ENCODE measurements at regions not wholly inside any gene's neighbourhood (a gene's known extent, or its start where the extent isn't known, plus 50 kb on each side); places are given as distances from the start of the nearest gene placed in this dataset.

DNA sequence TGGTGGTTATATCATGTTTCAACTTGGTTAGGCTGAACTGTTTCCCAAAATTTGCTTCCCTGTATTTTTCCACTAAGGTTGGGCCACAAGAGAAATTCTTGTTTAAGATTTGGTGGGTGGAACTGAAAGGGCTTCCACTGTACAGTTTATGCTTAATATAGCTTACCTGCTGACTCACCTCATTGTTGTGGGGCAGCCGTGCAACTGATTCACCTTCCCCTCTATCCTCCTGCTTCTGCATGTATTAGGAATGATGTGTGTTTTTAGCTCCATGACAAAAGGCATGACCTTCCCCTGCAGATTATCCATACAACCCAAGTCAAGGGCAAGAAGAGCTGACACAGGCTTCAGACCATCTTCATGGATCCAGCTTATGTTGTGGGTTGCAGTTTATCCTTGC is 98.4 kb upstream of the GULP1 start:
- BruUV-seq (replicated peaks), result no TSS peak
- H3K9me3 ChIP-seq (ENCODE audit: low read depth, low read length, poor library complexity, severe bottlenecking), result no peaks in the 10 kb centered on the region
- ChIA-PET POLR2A (ENCODE audit: low non-redundant PET) (no interaction called here), CTCF (no interaction called here)
- H3K36me3 ChIP-seq (ENCODE audit: insufficient read depth, low read length, poor library complexity, severe bottlenecking), result no peaks in the 10 kb centered on the region
- no peak overlapping the region for H3K27ac ChIP-seq (ENCODE audit: low read depth, low read length, poor library complexity, severe bottlenecking)
- H3K4me3 ChIP-seq (ENCODE audit: low read depth, low read length, poor library complexity, severe bottlenecking), result no peak overlapping the region
- H3K27me3 ChIP-seq (replicated peaks; ENCODE audit: insufficient read depth, low read depth, low read length, poor library complexity), result no peaks in the 10 kb centered on the region
- intact Hi-C loops (cut with micrococcal nuclease; ENCODE audit: unreplicated experiment), result no loop called here
- TF ChIP-seq EZH2 (IDR thresholded peaks at IDR 0.05; ENCODE audit: borderline replicate concordance, low read depth, low read length, poor library complexity, severe bottlenecking), result no peak
- TF ChIP-seq, protein P1, sequence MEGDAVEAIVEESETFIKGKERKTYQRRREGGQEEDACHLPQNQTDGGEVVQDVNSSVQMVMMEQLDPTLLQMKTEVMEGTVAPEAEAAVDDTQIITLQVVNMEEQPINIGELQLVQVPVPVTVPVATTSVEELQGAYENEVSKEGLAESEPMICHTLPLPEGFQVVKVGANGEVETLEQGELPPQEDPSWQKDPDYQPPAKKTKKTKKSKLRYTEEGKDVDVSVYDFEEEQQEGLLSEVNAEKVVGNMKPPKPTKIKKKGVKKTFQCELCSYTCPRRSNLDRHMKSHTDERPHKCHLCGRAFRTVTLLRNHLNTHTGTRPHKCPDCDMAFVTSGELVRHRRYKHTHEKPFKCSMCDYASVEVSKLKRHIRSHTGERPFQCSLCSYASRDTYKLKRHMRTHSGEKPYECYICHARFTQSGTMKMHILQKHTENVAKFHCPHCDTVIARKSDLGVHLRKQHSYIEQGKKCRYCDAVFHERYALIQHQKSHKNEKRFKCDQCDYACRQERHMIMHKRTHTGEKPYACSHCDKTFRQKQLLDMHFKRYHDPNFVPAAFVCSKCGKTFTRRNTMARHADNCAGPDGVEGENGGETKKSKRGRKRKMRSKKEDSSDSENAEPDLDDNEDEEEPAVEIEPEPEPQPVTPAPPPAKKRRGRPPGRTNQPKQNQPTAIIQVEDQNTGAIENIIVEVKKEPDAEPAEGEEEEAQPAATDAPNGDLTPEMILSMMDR (conservative IDR thresholded peaks at IDR 0.05; ENCODE audit: low read depth, low read length), result no peak
- no peaks in the 10 kb centered on the region for H3K4me1 ChIP-seq (ENCODE audit: insufficient read depth, low read length, poor library complexity, severe bottlenecking)
- DNase-seq (ENCODE audit: low spot score), result no peak

DNA sequence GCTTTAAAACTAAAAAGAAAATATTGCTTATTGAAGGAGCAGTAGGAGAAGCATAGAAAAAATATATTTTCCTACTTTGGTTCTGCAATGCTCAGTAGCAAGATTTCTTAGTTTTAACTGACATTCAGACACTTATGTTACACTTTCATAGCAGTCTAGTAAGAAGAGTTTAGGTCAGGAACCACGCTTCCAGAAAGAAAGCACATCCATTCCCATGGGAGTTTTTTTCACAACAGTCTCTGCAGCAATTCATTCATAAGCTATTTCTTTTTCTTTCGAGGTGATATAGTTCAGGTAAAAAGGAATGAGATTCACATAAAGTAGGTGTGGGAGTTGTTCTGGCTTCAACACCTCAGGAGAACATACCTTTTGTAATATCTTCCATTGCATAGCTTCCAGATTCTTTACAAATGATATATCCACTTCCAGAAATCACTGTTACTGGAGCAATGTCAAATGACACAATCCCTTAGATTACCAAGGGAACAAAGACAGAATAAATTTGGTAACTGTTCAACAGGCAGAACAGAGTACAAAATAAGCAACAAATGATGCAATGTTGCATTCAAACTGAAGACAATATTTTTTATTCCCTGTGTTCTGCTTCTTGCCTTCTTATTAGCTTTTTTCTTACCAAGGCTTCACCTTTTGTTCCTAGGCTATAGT is 95.2 kb upstream of the GULP1 start:
- H3K4me1 ChIP-seq (ENCODE audit: insufficient read depth, low read length, poor library complexity, severe bottlenecking), result no peaks in the 10 kb centered on the region
- intact Hi-C loops (cut with micrococcal nuclease; ENCODE audit: unreplicated experiment), result no loop called here
- H3K4me3 ChIP-seq (ENCODE audit: low read depth, low read length, poor library complexity, severe bottlenecking), result no peak overlapping the region
- ChIA-PET CTCF (no interaction called here), POLR2A (ENCODE audit: low non-redundant PET) (no interaction called here)
- no peaks in the 10 kb centered on the region for H3K9me3 ChIP-seq (ENCODE audit: low read depth, low read length, poor library complexity, severe bottlenecking)
- no TSS peak for BruUV-seq (replicated peaks)
- DNase-seq (ENCODE audit: low spot score), result no peak
- no peak for TF ChIP-seq EZH2 (IDR thresholded peaks at IDR 0.05; ENCODE audit: borderline replicate concordance, low read depth, low read length, poor library complexity, severe bottlenecking)
- TF ChIP-seq, protein P1 (conservative IDR thresholded peaks at IDR 0.05; ENCODE audit: low read depth, low read length), result no peak
- H3K27ac ChIP-seq (ENCODE audit: low read depth, low read length, poor library complexity, severe bottlenecking), result no peak overlapping the region
- H3K27me3 ChIP-seq (replicated peaks; ENCODE audit: insufficient read depth, low read depth, low read length, poor library complexity), result no peaks in the 10 kb centered on the region
- no peaks in the 10 kb centered on the region for H3K36me3 ChIP-seq (ENCODE audit: insufficient read depth, low read length, poor library complexity, severe bottlenecking)

DNA sequence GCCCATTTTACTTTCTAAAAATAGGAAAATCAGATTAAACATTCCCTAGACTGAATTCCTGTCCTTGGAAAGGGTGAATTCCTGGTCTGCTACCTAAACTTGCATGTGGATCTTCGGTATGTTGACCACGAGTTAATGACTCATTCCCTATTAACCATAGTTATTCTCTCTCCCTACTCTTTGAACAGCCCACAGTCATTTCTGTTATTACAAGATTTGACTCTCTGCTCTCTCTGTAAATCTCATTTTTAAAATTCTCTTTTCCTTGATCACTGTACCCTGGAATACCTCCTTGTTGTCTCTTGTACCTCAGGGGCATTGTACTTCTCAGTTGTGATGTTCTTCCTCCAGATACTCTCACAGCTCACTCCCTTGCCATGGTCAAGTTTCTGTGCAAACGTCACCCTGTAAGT is 92.0 kb upstream of the GULP1 start:
- no peak for DNase-seq (ENCODE audit: low spot score)
- TF ChIP-seq, protein P1 (conservative IDR thresholded peaks at IDR 0.05; ENCODE audit: low read depth, low read length), result no peak
- TF ChIP-seq EZH2 (IDR thresholded peaks at IDR 0.05; ENCODE audit: borderline replicate concordance, low read depth, low read length, poor library complexity, severe bottlenecking), result no peak
- Histone ChIP-seq H3K4me1 (ENCODE audit: insufficient read depth, low read length, poor library complexity, severe bottlenecking) (no peaks in the 10 kb centered on the region), H3K9me3 (ENCODE audit: low read depth, low read length, poor library complexity, severe bottlenecking) (no peaks in the 10 kb centered on the region), H3K36me3 (ENCODE audit: insufficient read depth, low read length, poor library complexity, severe bottlenecking) (no peaks in the 10 kb centered on the region), H3K27me3 (replicated peaks; ENCODE audit: insufficient read depth, low read depth, low read length, poor library complexity) (no peaks in the 10 kb centered on the region), H3K27ac (ENCODE audit: low read depth, low read length, poor library complexity, severe bottlenecking) (no peak overlapping the region), H3K4me3 (ENCODE audit: low read depth, low read length, poor library complexity, severe bottlenecking) (no peak overlapping the region)
- ChIA-PET CTCF (no interaction called here), POLR2A (ENCODE audit: low non-redundant PET) (interaction anchor here (0.6 kb wide), 1 partner anchor 1204 kb away, joined by 3 read pairs; no protein-coding TSS in a partner anchor)
- no TSS peak for BruUV-seq (replicated peaks)
- intact Hi-C loops (cut with micrococcal nuclease; ENCODE audit: unreplicated experiment), result no loop called here

All from A673 (cell line).